CD4-positive, alpha-beta T cell treated with Interleukin-12 subunit alpha and Interleukin-12 subunit beta, for 1 hour (primary cell): ENCODE measurements at regions not wholly inside any gene's neighbourhood (a gene's known extent, or its start where the extent isn't known, plus 50 kb on each side); places are given as distances from the start of the nearest gene placed in this dataset.

Experiments
- DNase-seq: peaks from one replicate; pipeline ENCODE4 v3.0.0-alpha.2; 2020

GRCh38 chr9:14960881-14961280 lies 50.7 kb upstream of the FREM1 start:
- DNase-seq, result no peak
